ENCODE measurements at regions not wholly inside any gene's neighbourhood (a gene's known extent, or its start where the extent isn't known, plus 50 kb on each side); places are given as distances from the start of the nearest gene placed in this dataset.

DNA sequence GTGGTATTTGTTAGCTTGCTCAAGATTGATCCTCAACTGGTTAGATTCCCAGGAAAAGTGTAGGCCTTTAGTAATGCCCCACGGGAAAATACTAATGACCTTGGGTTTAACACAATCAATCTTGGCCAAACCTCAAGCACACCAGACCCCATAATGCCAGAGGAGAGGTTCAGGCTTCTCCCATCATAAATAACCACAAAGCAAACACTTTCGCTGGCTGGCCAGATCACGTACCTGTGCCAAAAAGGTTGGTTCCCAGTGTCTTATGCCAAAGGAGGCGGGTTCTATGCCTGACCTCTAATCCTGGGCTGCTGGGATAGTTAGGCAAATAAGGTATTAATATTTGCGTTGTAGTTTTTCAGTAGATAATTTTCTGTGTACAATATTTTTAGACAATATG lies 379.2 kb upstream of the CDH18 start:
- no peaks in the 10 kb centered on the region for H3F3A ChIP-seq (ENCODE audit: low read depth)
- no peak overlapping the region for H3K27ac Mint-ChIP-seq
- no peaks in the 10 kb centered on the region for H3K79me2 ChIP-seq (ENCODE audit: low read depth)
- no peak overlapping the region for H2AFZ ChIP-seq (replicated peaks)
- DNase-seq (ENCODE audit: low spot score), result no peak
- H3K27me3 Mint-ChIP-seq (ENCODE audit: insufficient read depth, low read depth), result no peaks in the 10 kb centered on the region
- H3K4me2 ChIP-seq, result no peak overlapping the region
- H3K27ac ChIP-seq, result no peak overlapping the region
- no peak overlapping the region for H3K4me3 Mint-ChIP-seq
- H3K27me3 ChIP-seq, result no peaks in the 10 kb centered on the region
- no peak overlapping the region for H3K9ac ChIP-seq
- H3K4me1 ChIP-seq, result no peaks in the 10 kb centered on the region
- H3K9me3 ChIP-seq (ENCODE audit: low read depth), result no peaks in the 10 kb centered on the region
- H3K4me1 Mint-ChIP-seq, result peaks cover 4% of the 10 kb centered on the region
- no peaks in the 10 kb centered on the region for H4K20me1 ChIP-seq (ENCODE audit: low read depth)
- TF ChIP-seq EZH2phosphoT487 (IDR thresholded peaks at IDR 0.05) (no peak), EZH2 (IDR thresholded peaks at IDR 0.05) (no peak), CTCF (IDR thresholded peaks at IDR 0.05) (no peak)
- no peaks in the 10 kb centered on the region for H3K9me3 Mint-ChIP-seq
- H3K36me3 Mint-ChIP-seq, result no peaks in the 10 kb centered on the region
- H3K36me3 ChIP-seq, result no peaks in the 10 kb centered on the region
- H3K4me3 ChIP-seq, result no peak overlapping the region

DNA sequence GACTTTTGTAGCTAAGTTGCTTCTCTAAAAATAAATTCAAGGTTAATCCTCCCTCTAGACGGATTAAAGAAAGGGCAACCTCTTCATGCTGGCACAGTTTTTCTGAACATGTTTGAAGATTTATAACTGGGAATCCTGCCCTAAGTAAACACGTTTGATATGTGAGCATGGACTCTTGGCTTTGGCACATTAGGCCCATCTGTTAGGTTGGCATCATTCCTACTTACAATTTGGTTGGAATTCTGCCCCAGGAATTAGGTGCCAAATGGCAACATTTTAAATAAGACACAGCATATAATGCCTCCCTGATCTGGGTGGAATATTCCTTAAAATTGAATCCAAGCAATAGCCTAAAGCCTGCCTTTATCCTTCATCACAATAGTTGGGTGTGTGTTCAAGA lies 372.3 kb upstream of the CDH18 start:
- Histone ChIP-seq H3K27me3 (no peaks in the 10 kb centered on the region), H3K9me3 (ENCODE audit: low read depth) (no peaks in the 10 kb centered on the region), H3K79me2 (ENCODE audit: low read depth) (no peaks in the 10 kb centered on the region), H3K4me2 (no peak overlapping the region), H3K36me3 (no peaks in the 10 kb centered on the region), H3K4me3 (no peak overlapping the region), H2AFZ (replicated peaks) (no peak overlapping the region), H3F3A (ENCODE audit: low read depth) (no peaks in the 10 kb centered on the region), H3K9ac (no peak overlapping the region), H4K20me1 (ENCODE audit: low read depth) (no peaks in the 10 kb centered on the region), H3K4me1 (no peaks in the 10 kb centered on the region), H3K27ac (no peak overlapping the region)
- Mint-ChIP-seq H3K9me3 (no peaks in the 10 kb centered on the region), H3K27ac (no peak overlapping the region), H3K27me3 (ENCODE audit: insufficient read depth, low read depth) (no peaks in the 10 kb centered on the region), H3K4me3 (no peak overlapping the region), H3K36me3 (no peaks in the 10 kb centered on the region), H3K4me1 (no peaks in the 10 kb centered on the region)
- no peak for DNase-seq (ENCODE audit: low spot score)
- TF ChIP-seq EZH2 (IDR thresholded peaks at IDR 0.05) (no peak), CTCF (IDR thresholded peaks at IDR 0.05) (no peak), EZH2phosphoT487 (IDR thresholded peaks at IDR 0.05) (no peak)

GRCh38 chr5:20359377-20359776 lies 371.4 kb upstream of the CDH18 start:
- Histone ChIP-seq H2AFZ (replicated peaks) (no peak overlapping the region), H3K27me3 (no peaks in the 10 kb centered on the region), H3K36me3 (no peaks in the 10 kb centered on the region), H4K20me1 (ENCODE audit: low read depth) (no peaks in the 10 kb centered on the region), H3K9ac (no peak overlapping the region), H3F3A (ENCODE audit: low read depth) (no peaks in the 10 kb centered on the region), H3K4me1 (no peaks in the 10 kb centered on the region), H3K9me3 (ENCODE audit: low read depth) (no peaks in the 10 kb centered on the region), H3K79me2 (ENCODE audit: low read depth) (no peaks in the 10 kb centered on the region), H3K27ac (no peak overlapping the region), H3K4me3 (no peak overlapping the region), H3K4me2 (no peak overlapping the region)
- H3K36me3 Mint-ChIP-seq, result no peaks in the 10 kb centered on the region
- no peak overlapping the region for H3K4me3 Mint-ChIP-seq
- no peak for DNase-seq (ENCODE audit: low spot score)
- no peak overlapping the region for H3K27ac Mint-ChIP-seq
- TF ChIP-seq EZH2 (IDR thresholded peaks at IDR 0.05) (no peak), EZH2phosphoT487 (IDR thresholded peaks at IDR 0.05) (no peak), CTCF (IDR thresholded peaks at IDR 0.05) (no peak)
- H3K4me1 Mint-ChIP-seq, result no peaks in the 10 kb centered on the region
- H3K27me3 Mint-ChIP-seq (ENCODE audit: insufficient read depth, low read depth), result no peaks in the 10 kb centered on the region
- H3K9me3 Mint-ChIP-seq, result no peaks in the 10 kb centered on the region

- no peaks in the 10 kb centered on the region for H3K36me3 ChIP-seq
- H3K4me2 ChIP-seq, result no peak overlapping the region
- H2AFZ ChIP-seq (replicated peaks), result no peak overlapping the region
- no peaks in the 10 kb centered on the region for H3K36me3 Mint-ChIP-seq
- TF ChIP-seq EZH2 (IDR thresholded peaks at IDR 0.05) (no peak), EZH2phosphoT487 (IDR thresholded peaks at IDR 0.05) (no peak), CTCF (IDR thresholded peaks at IDR 0.05) (no peak)
- no peaks in the 10 kb centered on the region for H3K9me3 ChIP-seq (ENCODE audit: low read depth)
- H3K27ac ChIP-seq, result no peak overlapping the region
- H3K27ac Mint-ChIP-seq, result no peak overlapping the region
- no peaks in the 10 kb centered on the region for H3F3A ChIP-seq (ENCODE audit: low read depth)
- no peak overlapping the region for H3K4me3 Mint-ChIP-seq
- no peaks in the 10 kb centered on the region for H3K27me3 ChIP-seq
- H3K9me3 Mint-ChIP-seq, result no peaks in the 10 kb centered on the region
- no peak overlapping the region for H3K9ac ChIP-seq
- H4K20me1 ChIP-seq (ENCODE audit: low read depth), result no peaks in the 10 kb centered on the region
- H3K79me2 ChIP-seq (ENCODE audit: low read depth), result no peaks in the 10 kb centered on the region
- no peak for DNase-seq (ENCODE audit: low spot score)
- no peaks in the 10 kb centered on the region for H3K4me1 Mint-ChIP-seq
- H3K27me3 Mint-ChIP-seq (ENCODE audit: insufficient read depth, low read depth), result no peaks in the 10 kb centered on the region
- no peak overlapping the region for H3K4me3 ChIP-seq
- no peaks in the 10 kb centered on the region for H3K4me1 ChIP-seq
These were observed 365.5 kb upstream of the CDH18 start for GRCh38 chr5:20353499-20353898.
